ENCODE measurements at regions not wholly inside any gene's neighbourhood (a gene's known extent, or its start where the extent isn't known, plus 50 kb on each side); places are given as distances from the start of the nearest gene placed in this dataset.

DNA sequence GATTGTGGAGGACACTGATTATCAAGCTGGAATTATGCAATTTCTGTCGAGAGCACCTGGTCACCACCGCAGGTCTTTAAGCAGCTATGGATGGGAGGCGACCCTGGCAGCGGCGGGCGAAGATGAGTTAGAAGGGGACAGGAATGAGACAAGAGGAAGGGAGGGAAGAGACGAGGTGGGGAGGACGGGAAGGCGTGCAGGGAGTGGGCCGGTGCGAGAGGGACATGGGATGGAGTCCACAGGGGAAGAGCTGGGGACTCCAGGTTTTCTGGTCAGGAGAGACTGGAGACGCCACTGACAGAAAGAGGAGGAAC lies 192.3 kb downstream of the MELK start:
- Histone ChIP-seq H3K9me3 (no peaks in the 10 kb centered on the region), H3K36me3 (replicated peaks in 1 of 2; ENCODE audit: insufficient read depth in 1 of 2, low read depth in 2 of 2) (no peaks in the 10 kb centered on the region), H3K27ac (no peak overlapping the region), H3K27me3 (no peaks in the 10 kb centered on the region), H3K4me1 (peaks cover 11% of the 10 kb centered on the region), H3K4me3 (no peak overlapping the region)
- TF ChIP-seq, protein P1, sequence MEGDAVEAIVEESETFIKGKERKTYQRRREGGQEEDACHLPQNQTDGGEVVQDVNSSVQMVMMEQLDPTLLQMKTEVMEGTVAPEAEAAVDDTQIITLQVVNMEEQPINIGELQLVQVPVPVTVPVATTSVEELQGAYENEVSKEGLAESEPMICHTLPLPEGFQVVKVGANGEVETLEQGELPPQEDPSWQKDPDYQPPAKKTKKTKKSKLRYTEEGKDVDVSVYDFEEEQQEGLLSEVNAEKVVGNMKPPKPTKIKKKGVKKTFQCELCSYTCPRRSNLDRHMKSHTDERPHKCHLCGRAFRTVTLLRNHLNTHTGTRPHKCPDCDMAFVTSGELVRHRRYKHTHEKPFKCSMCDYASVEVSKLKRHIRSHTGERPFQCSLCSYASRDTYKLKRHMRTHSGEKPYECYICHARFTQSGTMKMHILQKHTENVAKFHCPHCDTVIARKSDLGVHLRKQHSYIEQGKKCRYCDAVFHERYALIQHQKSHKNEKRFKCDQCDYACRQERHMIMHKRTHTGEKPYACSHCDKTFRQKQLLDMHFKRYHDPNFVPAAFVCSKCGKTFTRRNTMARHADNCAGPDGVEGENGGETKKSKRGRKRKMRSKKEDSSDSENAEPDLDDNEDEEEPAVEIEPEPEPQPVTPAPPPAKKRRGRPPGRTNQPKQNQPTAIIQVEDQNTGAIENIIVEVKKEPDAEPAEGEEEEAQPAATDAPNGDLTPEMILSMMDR (IDR thresholded peaks at IDR 0.05), result no peak
- TF ChIP-seq POLR2A (IDR thresholded peaks at IDR 0.05), result no peak
- intact Hi-C loops (cut with DNase I), result no loop called here
- no peak for DNase-seq
- ATAC-seq, result no peak
- WGBS, 2 donors, result 38 to 72% methylated on average over 12 of the region's 12 CpGs

DNA sequence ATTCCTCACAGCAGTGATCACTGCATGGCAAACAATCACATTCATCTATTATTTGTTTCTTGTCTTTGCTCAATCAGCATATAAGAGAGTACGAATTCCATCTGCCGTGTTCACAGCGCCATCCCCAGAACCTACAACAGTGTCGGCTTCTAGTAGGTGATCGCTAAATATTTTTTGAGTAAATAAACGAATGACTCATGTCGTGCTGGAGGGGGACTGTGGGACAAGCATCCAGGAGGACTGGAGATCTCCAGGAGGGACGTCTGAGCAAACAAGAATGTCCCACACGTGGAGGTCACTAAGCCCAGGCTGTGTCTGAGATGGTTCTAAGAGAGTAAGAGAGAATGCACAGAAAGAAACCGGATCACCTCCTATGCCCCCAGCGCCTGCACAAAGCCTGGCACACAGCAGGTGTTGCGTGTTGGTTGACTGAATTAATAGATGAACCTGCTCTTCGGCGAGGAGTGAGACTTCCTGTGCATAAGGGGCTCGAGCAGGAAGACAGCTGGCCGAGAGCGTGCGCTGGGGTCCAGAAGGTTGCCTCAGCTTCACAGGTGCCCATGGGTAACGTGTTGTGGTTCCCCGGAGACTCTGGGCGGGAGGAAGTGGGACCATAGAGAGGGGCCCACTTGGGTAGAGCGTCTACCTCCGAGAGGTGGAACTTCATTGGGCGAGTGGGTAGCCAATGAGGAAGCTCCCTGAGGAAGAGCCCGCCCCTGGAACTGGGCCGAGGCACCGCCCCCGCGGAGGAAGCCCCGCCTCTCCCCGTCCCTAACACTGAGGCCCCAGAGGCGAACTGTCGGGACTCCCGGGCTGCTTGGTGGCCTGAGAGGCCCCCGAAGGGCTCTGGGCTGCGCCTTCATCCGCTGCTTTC lies 193.0 kb downstream of the MELK start:
- ATAC-seq (peak; percentile 99), DNase-seq (peak; percentile 88 to 94 (median 89))
- TF ChIP-seq, protein P1 (IDR thresholded peaks at IDR 0.05), result no peak
- peak; percentile 15 to 76 (median 69) for TF ChIP-seq POLR2A (IDR thresholded peaks at IDR 0.05)
- peak overlapping the region in 2 of 4 donors; percentile 14 to 74 for H3K27ac ChIP-seq
- H3K27me3 ChIP-seq, result no peaks in the 10 kb centered on the region
- peak overlapping the region in 1 of 2 donors; percentile 26 for H3K4me3 ChIP-seq
- intact Hi-C loops (cut with DNase I), result no loop called here
- H3K36me3 ChIP-seq (replicated peaks in 1 of 2; ENCODE audit: insufficient read depth in 1 of 2, low read depth in 2 of 2), result no peaks in the 10 kb centered on the region
- WGBS, 2 donors, result 2 to 11% methylated on average over 11 to 37 of the region's 37 CpGs
- peaks cover 11% of the 10 kb centered on the region for H3K4me1 ChIP-seq
- H3K9me3 ChIP-seq, result no peaks in the 10 kb centered on the region

DNA sequence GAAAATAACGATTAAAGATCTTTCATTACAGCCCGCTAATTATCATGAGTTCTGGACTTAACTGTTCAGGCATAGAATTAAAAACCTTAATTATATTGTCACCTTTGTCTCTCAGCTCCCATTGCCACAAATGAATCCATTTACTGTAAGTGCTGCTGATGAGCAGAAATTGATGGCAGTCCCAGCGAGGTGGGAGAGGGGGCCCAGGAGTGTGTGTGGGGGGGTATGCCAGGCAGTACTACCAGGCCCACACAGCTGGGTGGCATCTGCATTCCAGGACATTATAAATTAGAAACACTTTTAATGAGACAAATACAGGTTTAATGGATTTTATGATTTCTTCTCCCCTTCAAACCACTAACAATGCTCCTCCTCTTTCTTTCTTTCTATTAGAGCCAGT lies 196.0 kb downstream of the MELK start:
- Histone ChIP-seq H3K9me3 (no peaks in the 10 kb centered on the region), H3K4me3 (no peak overlapping the region), H3K27ac (no peak overlapping the region), H3K36me3 (replicated peaks in 1 of 2; ENCODE audit: insufficient read depth in 1 of 2, low read depth in 2 of 2) (no peaks in the 10 kb centered on the region), H3K27me3 (no peaks in the 10 kb centered on the region), H3K4me1 (peaks cover 11% of the 10 kb centered on the region)
- ATAC-seq (no peak), DNase-seq (no peak)
- TF ChIP-seq, protein P1 (IDR thresholded peaks at IDR 0.05), result no peak
- TF ChIP-seq POLR2A (IDR thresholded peaks at IDR 0.05), result no peak
- 62 to 78% methylated on average over 3 of the region's 3 CpGs for WGBS, 2 donors
- intact Hi-C loops (cut with DNase I), result no loop called here

GRCh38 chr9:36770025-36770424 lies 197.3 kb downstream of the MELK start:
- ATAC-seq (no peak), DNase-seq (no peak)
- peaks cover 0 to 12% of the 10 kb centered on the region in 2 donors for H3K27me3 ChIP-seq
- no peaks in the 10 kb centered on the region for H3K9me3 ChIP-seq
- no peaks in the 10 kb centered on the region for H3K36me3 ChIP-seq (replicated peaks in 1 of 2; ENCODE audit: insufficient read depth in 1 of 2, low read depth in 2 of 2)
- intact Hi-C loops (cut with DNase I), result no loop called here
- no peak overlapping the region for H3K4me3 ChIP-seq
- H3K4me1 ChIP-seq, result peaks cover 9% of the 10 kb centered on the region
- 34 to 65% methylated on average over 3 to 9 of the region's 9 CpGs for WGBS, 2 donors
- no peak for TF ChIP-seq POLR2A (IDR thresholded peaks at IDR 0.05)
- TF ChIP-seq, protein P1 (IDR thresholded peaks at IDR 0.05), result no peak
- H3K27ac ChIP-seq, result no peak overlapping the region
